Activated CD4-positive, alpha-beta T cell treated with anti-CD3 and anti-CD28 coated beads, Interleukin-2, amount 10 ng/mL, durations not matched to agents 24 days and 14 days (primary cell): ENCODE measurements at regions not wholly inside any gene's neighbourhood (a gene's known extent, or its start where the extent isn't known, plus 50 kb on each side); places are given as distances from the start of the nearest gene placed in this dataset.
"Not testable (repeated sequence)": the region's sequence is repeated elsewhere in the genome, so short reads cannot be mapped to it uniquely, and the experiment has no call there.

Experiments used
- DNase-seq: peaks from one replicate; pipeline ENCODE4 v3.0.0; 2022
- H3K27ac Mint-ChIP-seq: one replicate; pipeline ENCODE4 v1.8.0; 2022; ENCODE audit warnings: mild to moderate bottlenecking, mixed read lengths
- H3K27me3 Mint-ChIP-seq: one replicate; pipeline ENCODE4 v1.8.0; 2022; ENCODE audit warnings: mixed read lengths
- H3K36me3 Mint-ChIP-seq: one replicate; pipeline ENCODE4 v1.8.0; 2022; ENCODE audit warnings: low read depth, mild to moderate bottlenecking, mixed read lengths
- H3K4me1 Mint-ChIP-seq: one replicate; pipeline ENCODE4 v1.8.0; 2021; ENCODE audit warnings: mixed read lengths
- H3K4me3 Mint-ChIP-seq: one replicate; pipeline ENCODE4 v1.8.0; 2022; ENCODE audit warnings: mild to moderate bottlenecking, moderate library complexity, mixed read lengths
- H3K9me3 Mint-ChIP-seq: one replicate; pipeline ENCODE4 v1.8.0; 2021; ENCODE audit warnings: mixed read lengths
- intact Hi-C: fragments of 100-400 bp; cut with micrococcal nuclease; formaldehyde crosslinking; loops from one replicate; pipeline ENCODE4 v1.15.1; 2023

DNA sequence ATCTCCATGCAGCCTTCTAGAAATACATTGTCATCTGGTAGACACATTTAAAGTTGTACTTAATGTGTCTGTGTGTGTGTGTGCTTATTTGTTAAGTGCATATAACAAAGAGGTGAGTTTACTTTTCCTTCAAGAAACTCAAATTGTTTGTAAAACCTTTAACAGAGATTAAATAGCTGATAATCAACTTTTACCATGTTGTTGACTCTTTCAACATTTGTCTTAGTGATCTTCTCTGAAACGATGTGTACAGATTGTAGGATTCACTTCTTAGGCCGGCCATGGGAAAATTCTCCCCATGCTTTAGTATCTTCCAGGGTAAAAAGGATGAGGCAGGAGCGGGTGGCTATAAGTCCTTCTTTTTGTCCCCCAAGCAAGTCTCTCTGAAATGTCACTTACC is 292.9 kb upstream of the MAF start:
- DNase-seq = no peak
- intact Hi-C loops = no loop called here
- H3K9me3 Mint-ChIP-seq = peaks cover 7% of the 10 kb centered on the region
- H3K4me3 Mint-ChIP-seq = no peak overlapping the region
- H3K36me3 Mint-ChIP-seq = no peaks in the 10 kb centered on the region
- no peaks in the 10 kb centered on the region for H3K4me1 Mint-ChIP-seq
- H3K27me3 Mint-ChIP-seq = no peaks in the 10 kb centered on the region
- H3K27ac Mint-ChIP-seq = no peak overlapping the region

DNA sequence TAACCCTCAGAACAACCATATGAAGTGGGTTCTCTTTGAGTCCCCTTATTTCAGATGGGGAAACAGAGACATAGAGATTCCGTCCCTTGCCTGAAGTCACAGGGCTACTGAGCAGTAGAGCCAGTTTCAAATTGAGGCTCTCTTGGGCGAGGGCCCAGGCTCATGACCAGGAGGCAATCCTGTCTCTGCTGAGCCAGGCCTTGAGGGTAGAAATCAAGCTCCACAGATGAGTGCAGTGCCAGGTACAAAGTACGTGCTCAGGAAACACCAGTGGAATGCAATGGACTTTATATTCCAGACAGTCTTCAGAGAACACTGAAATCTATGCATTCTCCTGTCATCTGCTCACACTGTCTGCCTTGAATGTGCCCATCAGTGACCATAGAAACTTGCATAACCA is 291.7 kb upstream of the MAF start:
- H3K36me3 Mint-ChIP-seq = no peaks in the 10 kb centered on the region
- H3K27me3 Mint-ChIP-seq = no peaks in the 10 kb centered on the region
- H3K9me3 Mint-ChIP-seq = peaks cover 7% of the 10 kb centered on the region
- intact Hi-C loops = no loop called here
- no peak overlapping the region for H3K4me3 Mint-ChIP-seq
- no peaks in the 10 kb centered on the region for H3K4me1 Mint-ChIP-seq
- no peak for DNase-seq
- no peak overlapping the region for H3K27ac Mint-ChIP-seq

DNA sequence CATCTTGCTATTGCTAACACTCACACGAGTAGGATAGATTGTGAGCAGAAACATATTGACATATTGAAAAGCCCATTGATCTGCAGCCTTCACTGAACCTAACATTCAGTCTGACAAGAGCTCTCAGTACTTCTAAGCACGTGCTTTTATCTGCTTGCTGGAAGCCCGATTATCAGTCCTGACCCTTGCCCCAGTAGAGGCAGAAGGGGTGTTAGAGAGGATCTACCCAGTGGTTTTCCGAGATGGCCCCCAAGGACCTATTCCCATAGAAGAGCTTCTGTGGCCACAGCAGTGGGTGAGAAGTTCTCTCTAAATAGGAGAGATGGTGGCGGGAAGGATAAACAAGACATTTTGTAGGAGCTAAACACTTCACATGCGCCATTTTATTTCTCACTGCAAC is 290.9 kb upstream of the MAF start:
- DNase-seq = no peak
- Mint-ChIP-seq H3K4me1 (no peaks in the 10 kb centered on the region), H3K27me3 (no peaks in the 10 kb centered on the region), H3K4me3 (no peak overlapping the region), H3K36me3 (no peaks in the 10 kb centered on the region), H3K27ac (no peak overlapping the region), H3K9me3 (peaks cover 7% of the 10 kb centered on the region)
- intact Hi-C loops = no loop called here

DNA sequence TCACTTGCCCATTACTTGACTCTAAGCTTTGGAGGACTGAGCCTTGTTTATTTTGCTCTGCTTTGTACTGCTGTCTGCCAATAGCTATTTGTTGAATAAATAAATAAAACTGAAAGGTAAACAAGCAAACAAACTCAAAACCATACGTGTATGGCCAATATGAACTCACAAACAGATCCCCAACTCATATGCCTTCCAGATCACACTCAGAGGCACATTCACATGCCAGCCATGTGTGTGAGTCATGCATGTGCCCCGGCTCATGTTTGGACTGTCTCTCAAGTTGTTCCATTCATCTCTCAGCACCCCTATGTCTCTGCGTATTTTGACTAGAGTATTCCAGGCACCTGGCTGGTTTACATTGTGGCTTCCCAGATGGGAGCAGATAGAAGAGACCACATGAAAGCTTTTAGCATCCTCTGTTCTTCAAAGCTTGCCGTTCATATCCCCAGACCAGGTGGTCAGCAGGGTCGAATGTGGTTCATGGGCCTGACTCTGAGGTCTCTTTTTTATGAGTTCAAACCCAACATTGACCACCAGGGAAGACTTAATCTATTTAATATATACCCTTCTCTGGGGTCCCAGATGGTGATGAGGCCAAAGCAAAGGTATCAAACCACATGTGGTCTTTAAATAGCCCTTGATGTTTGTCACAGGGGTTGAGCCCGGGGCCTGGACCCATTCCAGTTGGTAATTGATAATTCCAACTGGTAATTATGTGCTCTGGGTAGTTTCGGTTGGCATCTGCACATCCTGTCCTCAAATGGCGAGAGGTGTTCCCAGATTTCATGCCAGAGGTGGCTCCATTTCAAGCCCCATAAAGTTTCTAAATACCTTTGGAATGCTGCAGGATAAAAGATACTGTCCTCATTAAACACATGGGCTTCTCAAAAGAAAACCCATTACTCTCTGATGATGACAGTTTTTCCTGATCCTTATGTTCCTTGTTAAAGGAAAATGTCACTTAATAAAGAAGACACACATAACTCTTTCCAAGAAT is 287.3 kb upstream of the MAF start:
- no peaks in the 10 kb centered on the region for H3K27me3 Mint-ChIP-seq
- H3K36me3 Mint-ChIP-seq = no peaks in the 10 kb centered on the region
- intact Hi-C loops = no loop called here
- peaks cover 7% of the 10 kb centered on the region for H3K9me3 Mint-ChIP-seq
- H3K27ac Mint-ChIP-seq = no peak overlapping the region
- no peak overlapping the region for H3K4me3 Mint-ChIP-seq
- no peak for DNase-seq
- H3K4me1 Mint-ChIP-seq = no peaks in the 10 kb centered on the region

- Mint-ChIP-seq H3K36me3 (no peaks in the 10 kb centered on the region), H3K9me3 (no peaks in the 10 kb centered on the region), H3K4me3 (no peak overlapping the region), H3K4me1 (no peaks in the 10 kb centered on the region), H3K27me3 (no peaks in the 10 kb centered on the region), H3K27ac (no peak overlapping the region)
- no peak for DNase-seq
- intact Hi-C loops = no loop called here
Observed at GRCh38 chr16:79885320-79885719, 284.8 kb upstream of the MAF start.

GRCh38 chr16:79883494-79883893 is 283.0 kb upstream of the MAF start:
- no peaks in the 10 kb centered on the region for H3K27me3 Mint-ChIP-seq
- no peaks in the 10 kb centered on the region for H3K36me3 Mint-ChIP-seq

GRCh38 chr16:79882340-79883005 is 281.9 kb upstream of the MAF start:
- Mint-ChIP-seq H3K4me1 (no peaks in the 10 kb centered on the region), H3K36me3 (no peaks in the 10 kb centered on the region), H3K27me3 (no peaks in the 10 kb centered on the region), H3K4me3 (no peak overlapping the region), H3K27ac (no peak overlapping the region), H3K9me3 (no peaks in the 10 kb centered on the region)
- intact Hi-C loops = no loop called here
- no peak for DNase-seq

More at GRCh38 chr16:79883494-79883893, 283.0 kb upstream of the MAF start:
- no peak for DNase-seq
- Mint-ChIP-seq H3K4me1 (no peaks in the 10 kb centered on the region), H3K4me3 (no peak overlapping the region), H3K27ac (no peak overlapping the region), H3K9me3 (no peaks in the 10 kb centered on the region)
- intact Hi-C loops = no loop called here

DNA sequence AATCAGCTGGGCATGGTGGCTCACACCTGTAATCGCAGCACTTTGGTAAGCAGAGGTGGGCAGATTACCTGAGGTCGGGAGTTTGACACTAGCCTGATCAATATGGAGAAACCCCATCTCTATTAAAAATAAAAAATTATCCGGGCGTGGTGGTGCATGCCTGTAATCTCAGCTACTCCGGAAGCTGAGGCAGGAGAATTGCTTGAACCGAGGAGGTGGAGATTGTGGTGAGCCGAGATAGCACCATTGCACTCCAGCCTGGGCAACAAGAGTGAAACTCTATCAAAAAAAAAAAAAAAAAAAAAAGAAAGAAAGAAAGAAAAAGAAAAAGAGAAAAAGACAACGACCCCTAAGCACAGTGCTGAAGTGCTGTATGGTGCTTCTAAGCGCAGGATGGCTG is 280.6 kb upstream of the MAF start:
- intact Hi-C loops, H3K4me1 Mint-ChIP-seq, H3K9me3 Mint-ChIP-seq, H3K4me3 Mint-ChIP-seq, H3K27ac Mint-ChIP-seq, DNase-seq, H3K27me3 Mint-ChIP-seq, H3K36me3 Mint-ChIP-seq: not testable (repeated sequence)

DNA sequence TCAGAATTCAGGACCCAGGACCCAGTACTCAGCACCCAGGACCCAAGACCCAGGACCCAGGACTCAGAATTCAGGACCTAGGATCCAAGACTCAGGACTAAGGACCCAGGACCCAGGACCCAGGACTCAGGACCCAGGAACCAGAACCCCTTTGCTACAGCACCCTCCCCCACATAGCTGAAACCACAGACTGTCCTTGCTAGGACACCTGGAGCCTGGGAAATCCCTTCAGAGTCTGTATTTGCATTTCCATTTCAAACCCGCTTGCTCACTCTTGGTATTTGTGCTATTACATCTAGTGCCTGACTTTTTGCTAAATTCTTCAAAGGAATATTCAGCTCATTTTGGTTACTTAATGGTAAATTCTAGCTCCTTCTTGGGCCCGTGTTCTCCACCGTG is 275.8 kb upstream of the MAF start:
- no peak overlapping the region for H3K4me3 Mint-ChIP-seq
- no peaks in the 10 kb centered on the region for H3K4me1 Mint-ChIP-seq
- intact Hi-C loops = no loop called here
- no peaks in the 10 kb centered on the region for H3K27me3 Mint-ChIP-seq
- no peaks in the 10 kb centered on the region for H3K9me3 Mint-ChIP-seq
- no peaks in the 10 kb centered on the region for H3K36me3 Mint-ChIP-seq
- DNase-seq = no peak
- H3K27ac Mint-ChIP-seq = no peak overlapping the region

DNA sequence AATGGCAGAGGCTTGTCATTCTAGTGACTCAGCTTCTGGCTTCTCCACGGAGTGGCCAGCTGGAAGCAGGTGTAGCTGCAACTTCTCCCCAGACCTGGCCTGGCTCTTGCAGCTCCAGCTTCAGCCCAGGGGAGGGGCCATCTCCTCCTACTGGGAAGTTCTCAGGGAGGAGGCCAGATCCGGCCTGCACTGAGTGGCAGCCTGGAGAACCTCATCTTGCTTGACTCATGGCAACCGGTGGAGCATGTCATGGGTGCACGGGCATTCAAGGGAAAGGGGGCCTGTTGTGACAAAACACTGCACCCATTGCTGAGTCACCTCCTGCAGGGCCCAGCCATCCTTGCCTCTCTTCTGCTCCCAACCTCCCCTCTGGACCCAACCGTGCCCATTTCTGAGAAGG is 273.9 kb upstream of the MAF start:
- intact Hi-C loops = no loop called here
- Mint-ChIP-seq H3K27me3 (no peaks in the 10 kb centered on the region), H3K4me3 (no peak overlapping the region)

DNA sequence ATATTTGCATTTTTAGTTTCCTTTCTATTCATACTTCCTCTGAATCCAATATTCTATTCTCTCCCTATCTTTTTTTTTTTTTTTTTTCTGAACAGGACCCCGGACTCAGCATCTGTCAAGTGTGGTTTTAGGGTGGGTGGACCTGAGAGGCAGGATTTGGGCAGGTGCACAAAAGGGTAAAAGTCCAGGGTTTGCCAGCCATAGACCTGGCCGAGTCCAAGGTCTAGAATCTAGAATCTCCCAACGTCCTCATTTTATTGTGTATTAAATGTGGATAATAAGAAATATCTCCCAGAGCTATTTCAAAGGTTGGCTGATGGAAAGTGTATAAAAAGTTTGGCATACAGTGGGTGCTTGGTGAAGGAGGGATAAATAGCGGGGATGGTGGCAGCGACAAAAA is 273.3 kb upstream of the MAF start:
- H3K9me3 Mint-ChIP-seq = no peaks in the 10 kb centered on the region
- intact Hi-C loops = no loop called here
- H3K4me3 Mint-ChIP-seq = no peak overlapping the region
- no peaks in the 10 kb centered on the region for H3K36me3 Mint-ChIP-seq
- H3K4me1 Mint-ChIP-seq = no peaks in the 10 kb centered on the region
- H3K27ac Mint-ChIP-seq = no peak overlapping the region
- no peaks in the 10 kb centered on the region for H3K27me3 Mint-ChIP-seq
- DNase-seq = no peak

More for the DNA sequence above, 273.9 kb upstream of the MAF start:
- no peak for DNase-seq
- Mint-ChIP-seq H3K27ac (no peak overlapping the region), H3K9me3 (no peaks in the 10 kb centered on the region), H3K4me1 (no peaks in the 10 kb centered on the region), H3K36me3 (no peaks in the 10 kb centered on the region)

DNA sequence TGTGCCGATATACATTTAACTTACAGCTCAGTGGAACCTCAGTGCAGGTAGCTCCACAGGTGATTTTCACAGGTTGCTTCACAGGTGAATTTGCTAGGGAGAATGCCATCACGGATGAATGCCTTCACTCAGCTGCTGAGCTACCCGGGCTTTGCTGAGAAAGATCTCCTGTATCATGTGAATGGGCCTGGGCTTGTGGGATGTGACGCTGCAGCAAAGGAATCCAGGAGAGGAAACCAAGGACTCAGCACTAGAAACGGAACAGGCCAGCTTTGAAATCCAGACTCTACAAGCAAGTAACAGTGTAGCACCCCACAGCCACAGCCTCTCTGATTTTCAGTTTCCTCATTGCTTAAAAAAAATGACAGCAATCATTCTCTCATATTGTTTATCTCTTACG is 271.4 kb upstream of the MAF start:
- intact Hi-C loops = no loop called here
- Mint-ChIP-seq H3K36me3 (no peaks in the 10 kb centered on the region), H3K27me3 (peaks cover 2% of the 10 kb centered on the region)

GRCh38 chr16:79870016-79870886 is 269.7 kb upstream of the MAF start:
- H3K9me3 Mint-ChIP-seq = no peaks in the 10 kb centered on the region
- H3K36me3 Mint-ChIP-seq = no peaks in the 10 kb centered on the region
- peaks cover 7% of the 10 kb centered on the region for H3K27me3 Mint-ChIP-seq
- DNase-seq = no peak
- no peak overlapping the region for H3K27ac Mint-ChIP-seq
- H3K4me1 Mint-ChIP-seq = no peaks in the 10 kb centered on the region
- no peak overlapping the region for H3K4me3 Mint-ChIP-seq
- intact Hi-C loops = no loop called here

More for the DNA sequence above, 271.4 kb upstream of the MAF start:
- Mint-ChIP-seq H3K4me3 (no peak overlapping the region), H3K9me3 (no peaks in the 10 kb centered on the region), H3K27ac (no peak overlapping the region), H3K4me1 (no peaks in the 10 kb centered on the region)
- no peak for DNase-seq
